MCF 10A (cell line): ENCODE measurements at regions not wholly inside any gene's neighbourhood (a gene's known extent, or its start where the extent isn't known, plus 50 kb on each side); places are given as distances from the start of the nearest gene placed in this dataset.

Source experiments
- BruUV-seq: library from RNA; stranded (reverse); fragments of 400-500 nt; replicated peaks from 2 replicates; lab custom pipeline; 2021; lab: Mats Ljungman, UMichigan
- CTCF ChIA-PET: fragments of 300-600 bp; sonication (Branson Sonifier 250); formaldehyde crosslinking; extraction: SDS; loops from one replicate; lab custom pipeline; 2021; ENCODE audit warnings: antibody characterized with exemption, inconsistent platforms; lab: Yijun Ruan, JAX
- POLR2A ChIA-PET: fragments of 300-600, 350-650 bp; sonication (Branson Sonifier 250); formaldehyde crosslinking; extraction: SDS; loops from one replicate; lab custom pipeline; 2020; ENCODE audit warnings: antibody characterized with exemption, inconsistent platforms; lab: Yijun Ruan, JAX
- DNase-seq: peaks from one replicate; pipeline ENCODE4 v3.0.0-alpha.2; 2018; ENCODE audit not compliant: unreplicated experiment
- H3K27ac Mint-ChIP-seq: one replicate; pipeline ENCODE4 v1.8.0; 2022; ENCODE audit warnings: mild to moderate bottlenecking, low read depth, mixed read lengths; ENCODE audit not compliant: unreplicated experiment
- H3K27me3 Mint-ChIP-seq: one replicate; pipeline ENCODE4 v1.8.0; 2022; ENCODE audit warnings: mixed read lengths; ENCODE audit not compliant: insufficient read depth, unreplicated experiment
- H3K36me3 Mint-ChIP-seq: one replicate; pipeline ENCODE4 v1.8.0; 2022; ENCODE audit warnings: mild to moderate bottlenecking, moderate library complexity, mixed read lengths; ENCODE audit not compliant: insufficient read depth, unreplicated experiment
- H3K4me1 Mint-ChIP-seq: one replicate; pipeline ENCODE4 v1.8.0; 2022; ENCODE audit warnings: mixed read lengths; ENCODE audit not compliant: insufficient read depth, unreplicated experiment
- H3K4me3 Mint-ChIP-seq: one replicate; pipeline ENCODE4 v1.8.0; 2022; ENCODE audit warnings: mild to moderate bottlenecking, moderate library complexity, mixed read lengths; ENCODE audit not compliant: unreplicated experiment
- H3K9me3 Mint-ChIP-seq: one replicate; pipeline ENCODE4 v1.8.0; 2022; ENCODE audit warnings: mixed read lengths; ENCODE audit not compliant: unreplicated experiment
- CTCF ChIP-seq: fragments of 200-600 bp; IDR thresholded peaks from one replicate; pipeline ENCODE4 v1.8.0; 2022; ENCODE audit warnings: antibody characterized with exemption, mild to moderate bottlenecking; ENCODE audit not compliant: unreplicated experiment
- intact Hi-C: fragments of 100-400 bp; cut with micrococcal nuclease; formaldehyde crosslinking; loops from 2 replicates; pipeline ENCODE4 v1.14.1; 2022

GRCh38 chr6:113168057-113168456 lies 689.1 kb upstream of the MARCKS start:
- no peaks in the 10 kb centered on the region for H3K27me3 Mint-ChIP-seq
- CTCF ChIA-PET, result no interaction called here
- BruUV-seq, result no TSS peak

GRCh38 chr6:113169484-113169883 lies 687.7 kb upstream of the MARCKS start:
- no peak overlapping the region for H3K4me3 Mint-ChIP-seq
- H3K36me3 Mint-ChIP-seq, result peaks cover 4% of the 10 kb centered on the region
- H3K27ac Mint-ChIP-seq, result no peak overlapping the region
- no peaks in the 10 kb centered on the region for H3K27me3 Mint-ChIP-seq
- no peak for DNase-seq
- ChIA-PET POLR2A (no interaction called here), CTCF (no interaction called here)
- H3K4me1 Mint-ChIP-seq, result no peaks in the 10 kb centered on the region
- no TSS peak for BruUV-seq
- no peak for TF ChIP-seq CTCF
- H3K9me3 Mint-ChIP-seq, result no peaks in the 10 kb centered on the region
- intact Hi-C loops, result no loop called here

More at GRCh38 chr6:113168057-113168456, 689.1 kb upstream of the MARCKS start:
- Mint-ChIP-seq H3K4me3 (no peak overlapping the region), H3K9me3 (no peaks in the 10 kb centered on the region), H3K27ac (no peak overlapping the region), H3K4me1 (no peaks in the 10 kb centered on the region), H3K36me3 (peaks cover 4% of the 10 kb centered on the region)
- intact Hi-C loops, result no loop called here
- TF ChIP-seq CTCF, result no peak
- no peak for DNase-seq
- POLR2A ChIA-PET, result no interaction called here

- TF ChIP-seq CTCF, result no peak
- BruUV-seq, result no TSS peak
Observed at GRCh38 chr6:113170454-113170853, 686.7 kb upstream of the MARCKS start.

GRCh38 chr6:113171882-113172281 lies 685.3 kb upstream of the MARCKS start:
- no TSS peak for BruUV-seq
- intact Hi-C loops, result no loop called here
- no peak overlapping the region for H3K27ac Mint-ChIP-seq

More at GRCh38 chr6:113170454-113170853, 686.7 kb upstream of the MARCKS start:
- H3K4me1 Mint-ChIP-seq, result no peaks in the 10 kb centered on the region
- DNase-seq, result no peak
- no peaks in the 10 kb centered on the region for H3K27me3 Mint-ChIP-seq
- intact Hi-C loops, result no loop called here
- ChIA-PET POLR2A (no interaction called here), CTCF (no interaction called here)
- H3K9me3 Mint-ChIP-seq, result no peaks in the 10 kb centered on the region
- peaks cover 4% of the 10 kb centered on the region for H3K36me3 Mint-ChIP-seq
- H3K4me3 Mint-ChIP-seq, result no peak overlapping the region
- H3K27ac Mint-ChIP-seq, result no peak overlapping the region

More at GRCh38 chr6:113171882-113172281, 685.3 kb upstream of the MARCKS start:
- H3K27me3 Mint-ChIP-seq, result no peaks in the 10 kb centered on the region
- no peak for DNase-seq
- H3K4me3 Mint-ChIP-seq, result no peak overlapping the region
- no peaks in the 10 kb centered on the region for H3K4me1 Mint-ChIP-seq
- ChIA-PET POLR2A (no interaction called here), CTCF (no interaction called here)
- no peaks in the 10 kb centered on the region for H3K9me3 Mint-ChIP-seq
- H3K36me3 Mint-ChIP-seq, result peaks cover 4% of the 10 kb centered on the region
- no peak for TF ChIP-seq CTCF
